ENCODE measurements at regions not wholly inside any gene's neighbourhood (a gene's known extent, or its start where the extent isn't known, plus 50 kb on each side); places are given as distances from the start of the nearest gene placed in this dataset.
"Not testable (repeated sequence)": the region's sequence is repeated elsewhere in the genome, so short reads cannot be mapped to it uniquely, and the experiment has no call there.

- TF ChIP-seq CTCF (IDR thresholded peaks at IDR 0.05) (no peak), POLR2A (IDR thresholded peaks at IDR 0.05) (no peak)
- H3K4me1 ChIP-seq = no peaks in the 10 kb centered on the region
- H3K27me3 ChIP-seq = no peaks in the 10 kb centered on the region
- no peak overlapping the region for H3K4me3 ChIP-seq
- no peak overlapping the region for H3K27ac ChIP-seq
- H3K9me3 ChIP-seq = peaks cover 0 to 6% of the 10 kb centered on the region in 2 donors
- no peak for DNase-seq
- no peaks in the 10 kb centered on the region for H3K36me3 ChIP-seq
- intact Hi-C loops (cut with DNase I; ENCODE audit: low total_unique reads) = no loop called here
Measured at GRCh38 chr7:153224890-153225289, 465.3 kb downstream of the ACTR3B start.

DNA sequence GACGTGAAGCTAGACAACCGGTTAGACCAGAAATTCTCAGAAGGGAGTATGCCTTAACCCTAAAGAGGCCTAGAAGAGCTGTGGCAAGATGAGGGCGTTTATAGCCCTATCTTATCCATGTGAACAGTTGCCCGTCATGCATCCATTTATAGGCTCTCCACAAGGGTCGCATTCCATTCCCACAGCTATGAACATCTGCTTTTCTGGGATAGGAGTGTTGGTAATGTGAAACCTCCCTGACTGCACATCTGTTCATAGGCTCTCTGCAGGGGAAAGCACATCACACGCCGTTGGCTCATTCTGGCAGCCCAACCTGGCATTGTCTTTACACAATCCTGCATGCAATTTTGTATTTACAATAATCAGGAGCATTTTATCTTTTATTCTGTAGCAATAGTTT lies 485.6 kb downstream of the ACTR3B start:
- DNase-seq; H3K4me3 ChIP-seq; H3K4me1 ChIP-seq; intact Hi-C loops (cut with DNase I; ENCODE audit: low total_unique reads); H3K27ac ChIP-seq; H3K27me3 ChIP-seq; H3K36me3 ChIP-seq; H3K9me3 ChIP-seq: not testable (repeated sequence)

DNA sequence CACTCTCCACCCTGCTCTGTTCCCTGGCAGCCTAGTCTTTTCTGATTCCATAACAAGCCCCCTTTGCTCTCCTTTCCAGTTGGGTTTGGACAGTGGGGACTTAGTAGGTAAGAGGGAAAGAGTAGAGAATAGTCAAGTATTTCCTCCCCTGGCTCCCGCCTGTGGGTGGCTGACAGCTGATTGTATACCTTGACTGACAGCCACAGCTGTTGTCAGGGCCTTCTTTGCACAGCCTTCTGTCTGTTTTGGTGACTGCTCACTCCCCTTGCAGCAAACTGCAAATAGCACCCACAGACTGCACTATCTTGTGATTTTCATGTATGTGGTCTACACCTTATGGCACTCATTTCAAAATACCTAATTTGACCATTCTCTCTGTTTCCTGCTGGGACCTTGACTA lies 486.3 kb downstream of the ACTR3B start:
- H3K4me1 ChIP-seq = no peaks in the 10 kb centered on the region
- no peak for DNase-seq
- no peaks in the 10 kb centered on the region for H3K36me3 ChIP-seq
- TF ChIP-seq POLR2A (IDR thresholded peaks at IDR 0.05) (no peak), CTCF (IDR thresholded peaks at IDR 0.05) (no peak)
- H3K4me3 ChIP-seq = no peak overlapping the region
- no peak overlapping the region for H3K27ac ChIP-seq
- H3K27me3 ChIP-seq = no peaks in the 10 kb centered on the region
- intact Hi-C loops (cut with DNase I; ENCODE audit: low total_unique reads) = no loop called here
- H3K9me3 ChIP-seq = no peaks in the 10 kb centered on the region

DNA sequence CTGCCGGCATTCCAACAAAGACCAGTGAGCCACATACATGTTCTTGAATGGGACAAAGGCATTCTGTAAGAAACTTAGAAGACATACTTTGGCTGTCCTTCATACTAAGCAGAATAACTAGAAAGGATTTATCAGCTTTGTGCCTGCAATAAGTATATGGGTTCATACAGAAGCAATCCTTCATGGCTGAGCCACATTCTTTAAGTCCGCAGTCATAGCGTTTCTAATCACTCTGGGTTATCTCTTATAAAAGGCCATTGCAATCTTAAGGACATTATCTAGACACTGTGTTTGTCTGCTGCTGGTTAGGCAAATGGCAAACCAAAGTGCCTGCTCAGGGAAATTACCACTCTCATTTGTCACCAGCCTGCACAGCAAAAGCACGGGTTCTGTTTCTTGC lies 488.4 kb downstream of the ACTR3B start:
- no peak overlapping the region for H3K4me3 ChIP-seq

GRCh38 chr7:153258686-153259085 lies 499.1 kb downstream of the ACTR3B start:
- Histone ChIP-seq H3K27ac (no peak overlapping the region), H3K4me1 (no peaks in the 10 kb centered on the region), H3K4me3 (no peak overlapping the region), H3K27me3 (no peaks in the 10 kb centered on the region), H3K9me3 (no peaks in the 10 kb centered on the region), H3K36me3 (no peaks in the 10 kb centered on the region)
- TF ChIP-seq CTCF (IDR thresholded peaks at IDR 0.05) (no peak), POLR2A (IDR thresholded peaks at IDR 0.05) (no peak)
- intact Hi-C loops (cut with DNase I; ENCODE audit: low total_unique reads) = no loop called here
- DNase-seq = no peak

More for the DNA sequence above, 488.4 kb downstream of the ACTR3B start:
- Histone ChIP-seq H3K27me3 (no peaks in the 10 kb centered on the region), H3K27ac (no peak overlapping the region), H3K4me1 (no peaks in the 10 kb centered on the region), H3K36me3 (no peaks in the 10 kb centered on the region), H3K9me3 (no peaks in the 10 kb centered on the region)
- DNase-seq = no peak
- intact Hi-C loops (cut with DNase I; ENCODE audit: low total_unique reads) = no loop called here
- TF ChIP-seq CTCF (IDR thresholded peaks at IDR 0.05) (no peak), POLR2A (IDR thresholded peaks at IDR 0.05) (no peak)

- Histone ChIP-seq H3K4me3 (no peak overlapping the region), H3K9me3 (peaks cover 0 to 3% of the 10 kb centered on the region in 2 donors), H3K4me1 (no peaks in the 10 kb centered on the region), H3K36me3 (no peaks in the 10 kb centered on the region), H3K27me3 (no peaks in the 10 kb centered on the region), H3K27ac (no peak overlapping the region)
- intact Hi-C loops (cut with DNase I; ENCODE audit: low total_unique reads) = no loop called here
- no peak for TF ChIP-seq CTCF (IDR thresholded peaks at IDR 0.05)
- TF ChIP-seq POLR2A (IDR thresholded peaks at IDR 0.05) = no peak
- no peak for DNase-seq
Measured at GRCh38 chr7:153276394-153276793, 516.8 kb downstream of the ACTR3B start.
